ENCODE measurements at regions not wholly inside any gene's neighbourhood (a gene's known extent, or its start where the extent isn't known, plus 50 kb on each side); places are given as distances from the start of the nearest gene placed in this dataset.

GRCh38 chr3:124653071-124653796 lies 77.0 kb upstream of the UMPS start:
- TF ChIP-seq CTCF (IDR thresholded peaks at IDR 0.05; ENCODE audit: low read depth, low read length, missing control alignments), result no peak
- H3K4me3 ChIP-seq (ENCODE audit: low read depth, low read length), result no peak overlapping the region
- no peak for DNase-seq (ENCODE audit: low read depth)
- in situ Hi-C loops (cut with HindIII; ENCODE audit: low sequenced_read_pairs), result no loop called here

GRCh38 chr3:124653797-124654469 lies 76.3 kb upstream of the UMPS start:
- H3K4me3 ChIP-seq (ENCODE audit: low read depth, low read length), result no peak overlapping the region
- DNase-seq (ENCODE audit: low read depth), result no peak
- in situ Hi-C loops (cut with HindIII; ENCODE audit: low sequenced_read_pairs), result no loop called here
- no peak for TF ChIP-seq CTCF (IDR thresholded peaks at IDR 0.05; ENCODE audit: low read depth, low read length, missing control alignments)

GRCh38 chr3:124654470-124654845 lies 75.8 kb upstream of the UMPS start:
- TF ChIP-seq CTCF (IDR thresholded peaks at IDR 0.05; ENCODE audit: low read depth, low read length, missing control alignments), result no peak
- in situ Hi-C loops (cut with HindIII; ENCODE audit: low sequenced_read_pairs), result no loop called here
- H3K4me3 ChIP-seq (ENCODE audit: low read depth, low read length), result no peak overlapping the region
- DNase-seq (ENCODE audit: low read depth), result no peak

GRCh38 chr3:124656531-124656930 lies 73.7 kb upstream of the UMPS start:
- DNase-seq (ENCODE audit: low read depth), result no peak
- TF ChIP-seq CTCF (IDR thresholded peaks at IDR 0.05; ENCODE audit: low read depth, low read length, missing control alignments), result no peak
- in situ Hi-C loops (cut with HindIII; ENCODE audit: low sequenced_read_pairs), result no loop called here
- H3K4me3 ChIP-seq (ENCODE audit: low read depth, low read length), result no peak overlapping the region

- in situ Hi-C loops (cut with HindIII; ENCODE audit: low sequenced_read_pairs), result no loop called here
- no peak for TF ChIP-seq CTCF (IDR thresholded peaks at IDR 0.05; ENCODE audit: low read depth, low read length, missing control alignments)
- no peak for DNase-seq (ENCODE audit: low read depth)
- H3K4me3 ChIP-seq (ENCODE audit: low read depth, low read length), result no peak overlapping the region
Observed at GRCh38 chr3:124657138-124657537, 73.1 kb upstream of the UMPS start.

- TF ChIP-seq CTCF (IDR thresholded peaks at IDR 0.05; ENCODE audit: low read depth, low read length, missing control alignments), result no peak
- in situ Hi-C loops (cut with HindIII; ENCODE audit: low sequenced_read_pairs), result no loop called here
- no peak for DNase-seq (ENCODE audit: low read depth)
- no peak overlapping the region for H3K4me3 ChIP-seq (ENCODE audit: low read depth, low read length)
Observed at GRCh38 chr3:124658270-124658669, 72.0 kb upstream of the UMPS start.
